GM23338 (cell line): ENCODE measurements at regions not wholly inside any gene's neighbourhood (a gene's known extent, or its start where the extent isn't known, plus 50 kb on each side); places are given as distances from the start of the nearest gene placed in this dataset.

ENCODE experiments used
- ATAC-seq: fragments of 200-7000 bp; cut with Tn5 transposase; 3 replicates; pipeline ENCODE4 v1.9.1; 2020
- DNase-seq: peaks from one replicate; pipeline ENCODE4 v3.0.0-alpha.2; 2015; ENCODE audit warnings: low spot score
- H2AFZ ChIP-seq: fragments of 200-600 bp; sonication (generic); 2 replicates; pipeline ENCODE4 v1.8.0; 2016; ENCODE audit warnings: antibody characterized with exemption, mild to moderate bottlenecking, moderate library complexity
- H3F3A ChIP-seq: fragments of 200-600 bp; sonication (generic); replicated peaks from 2 replicates; pipeline ENCODE4 v1.8.0; 2017; ENCODE audit warnings: antibody characterized with exemption, mixed run types, low read depth
- H3K27ac ChIP-seq: fragments of 200-600 bp; sonication (generic); 2 replicates; pipeline ENCODE4 v1.6.1; 2016; ENCODE audit warnings: low read depth
- H3K27me3 ChIP-seq: fragments of 200-600 bp; sonication (generic); 2 replicates; pipeline ENCODE4 v1.8.0; 2016; ENCODE audit warnings: mild to moderate bottlenecking, mixed run types, moderate library complexity; ENCODE audit not compliant: insufficient read depth
- H3K36me3 ChIP-seq: fragments of 200-600 bp; sonication (generic); 2 replicates; pipeline ENCODE4 v1.8.0; 2016; ENCODE audit warnings: mild to moderate bottlenecking; ENCODE audit not compliant: insufficient read depth
- H3K4me1 ChIP-seq: fragments of 200-600 bp; sonication (generic); 2 replicates; pipeline ENCODE4 v1.8.0; 2016; ENCODE audit warnings: mild to moderate bottlenecking, moderate library complexity; ENCODE audit not compliant: insufficient read depth
- H3K4me2 ChIP-seq: fragments of 200-600 bp; sonication (generic); 2 replicates; pipeline ENCODE4 v1.7.1; 2017; ENCODE audit warnings: mixed run types
- H3K4me3 ChIP-seq: fragments of 200-600 bp; sonication (generic); 2 replicates; pipeline ENCODE4 v1.6.1; 2016; ENCODE audit warnings: mixed run types
- H3K79me2 ChIP-seq: fragments of 200-600 bp; sonication (generic); replicated peaks from 2 replicates; pipeline ENCODE4 v1.8.0; 2017; ENCODE audit warnings: mild to moderate bottlenecking; ENCODE audit not compliant: insufficient read depth
- H3K9me2 ChIP-seq: fragments of 200-600 bp; sonication (generic); 2 replicates; pipeline ENCODE4 v1.8.0; 2017; ENCODE audit not compliant: insufficient read depth
- H4K20me1 ChIP-seq: fragments of 200-600 bp; sonication (generic); replicated peaks from 2 replicates; pipeline ENCODE4 v1.8.0; 2017; ENCODE audit warnings: mild to moderate bottlenecking; ENCODE audit not compliant: insufficient read depth
- H3K27ac Mint-ChIP-seq: 2 replicates; pipeline ENCODE4 v1.8.0; 2020; ENCODE audit warnings: inconsistent platforms, mild to moderate bottlenecking, moderate library complexity, mixed read lengths
- H3K27me3 Mint-ChIP-seq: 3 replicates; pipeline ENCODE4 v1.8.0; 2022; ENCODE audit warnings: low read depth, mild to moderate bottlenecking, moderate library complexity, mixed read lengths, inconsistent platforms; ENCODE audit not compliant: insufficient read depth, poor library complexity
- H3K36me3 Mint-ChIP-seq: 3 replicates; pipeline ENCODE4 v1.8.0; 2021; ENCODE audit warnings: low read depth, mild to moderate bottlenecking, inconsistent platforms, moderate library complexity, mixed read lengths
- H3K4me1 Mint-ChIP-seq: 3 replicates; pipeline ENCODE4 v1.8.0; 2020; ENCODE audit warnings: mild to moderate bottlenecking, inconsistent platforms, mixed read lengths
- H3K4me3 Mint-ChIP-seq: 3 replicates; pipeline ENCODE4 v1.8.0; 2021; ENCODE audit warnings: moderate library complexity, mild to moderate bottlenecking, inconsistent platforms, mixed read lengths
- H3K9me3 Mint-ChIP-seq: 3 replicates; pipeline ENCODE4 v1.8.0; 2020; ENCODE audit warnings: moderate library complexity, mild to moderate bottlenecking, inconsistent platforms, mixed read lengths
- ETS1 ChIP-seq: IDR thresholded peaks from 2 replicates; pipeline ENCODE4 v1.6.1; 2016; ENCODE audit warnings: antibody characterized with exemption
- EZH2phosphoT487 ChIP-seq: fragments of 200-600 bp; sonication (generic); IDR thresholded peaks from one replicate; pipeline ENCODE4 v1.8.1; 2018; ENCODE audit warnings: antibody characterized with exemption; ENCODE audit not compliant: unreplicated experiment
- NANOG ChIP-seq: IDR thresholded peaks from 2 replicates; pipeline ENCODE4 v1.6.1; 2016; ENCODE audit warnings: antibody characterized with exemption, borderline replicate concordance
- ZNF114 ChIP-seq: fragments of 250-450 bp; sonication (Bioruptor Pico); IDR thresholded peaks from 2 replicates; pipeline ENCODE4 v1.5.0; 2020; ENCODE audit warnings: mild to moderate bottlenecking, moderate library complexity
- TF ChIP-seq, protein P1 (sequence below): fragments of 250-450 bp; sonication (Bioruptor Pico); IDR thresholded peaks from 2 replicates; pipeline ENCODE4 v1.5.0; 2020; ENCODE audit warnings: mild to moderate bottlenecking, moderate library complexity
- TF ChIP-seq, protein P2 (sequence below), 2 experiments: fragments of 200-600 bp in 1 of 2; sonication (generic) in 1 of 2; conservative IDR thresholded peaks; 2 replicates each; pipeline versions ENCODE4 v1.5.1 to v1.6.1; 2016 to 2017; ENCODE audit warnings: antibody characterized with exemption in 2 of 2, low read depth in 2 of 2, mild to moderate bottlenecking in 2 of 2, moderate library complexity in 1 of 2

DNA sequence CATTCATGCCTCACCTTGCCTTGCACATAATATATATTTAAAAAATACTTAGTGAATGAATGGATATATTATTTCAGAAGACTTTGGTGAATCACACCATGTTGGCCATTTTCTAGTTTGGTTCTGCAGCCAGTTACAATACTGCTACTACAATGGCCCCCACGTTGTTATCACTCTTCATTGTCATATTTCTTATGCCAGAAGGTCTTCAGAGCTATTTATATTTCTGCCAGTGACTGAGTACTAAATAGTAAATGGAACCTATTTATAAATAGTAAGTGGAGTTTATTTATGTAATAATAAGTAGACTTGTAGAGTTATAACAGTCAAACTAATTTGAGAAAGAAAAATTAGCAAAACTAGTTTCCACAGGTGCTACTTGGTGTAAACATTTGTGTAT lies 516.6 kb upstream of the SYT4 start (continued):
- TF ChIP-seq, protein P1, sequence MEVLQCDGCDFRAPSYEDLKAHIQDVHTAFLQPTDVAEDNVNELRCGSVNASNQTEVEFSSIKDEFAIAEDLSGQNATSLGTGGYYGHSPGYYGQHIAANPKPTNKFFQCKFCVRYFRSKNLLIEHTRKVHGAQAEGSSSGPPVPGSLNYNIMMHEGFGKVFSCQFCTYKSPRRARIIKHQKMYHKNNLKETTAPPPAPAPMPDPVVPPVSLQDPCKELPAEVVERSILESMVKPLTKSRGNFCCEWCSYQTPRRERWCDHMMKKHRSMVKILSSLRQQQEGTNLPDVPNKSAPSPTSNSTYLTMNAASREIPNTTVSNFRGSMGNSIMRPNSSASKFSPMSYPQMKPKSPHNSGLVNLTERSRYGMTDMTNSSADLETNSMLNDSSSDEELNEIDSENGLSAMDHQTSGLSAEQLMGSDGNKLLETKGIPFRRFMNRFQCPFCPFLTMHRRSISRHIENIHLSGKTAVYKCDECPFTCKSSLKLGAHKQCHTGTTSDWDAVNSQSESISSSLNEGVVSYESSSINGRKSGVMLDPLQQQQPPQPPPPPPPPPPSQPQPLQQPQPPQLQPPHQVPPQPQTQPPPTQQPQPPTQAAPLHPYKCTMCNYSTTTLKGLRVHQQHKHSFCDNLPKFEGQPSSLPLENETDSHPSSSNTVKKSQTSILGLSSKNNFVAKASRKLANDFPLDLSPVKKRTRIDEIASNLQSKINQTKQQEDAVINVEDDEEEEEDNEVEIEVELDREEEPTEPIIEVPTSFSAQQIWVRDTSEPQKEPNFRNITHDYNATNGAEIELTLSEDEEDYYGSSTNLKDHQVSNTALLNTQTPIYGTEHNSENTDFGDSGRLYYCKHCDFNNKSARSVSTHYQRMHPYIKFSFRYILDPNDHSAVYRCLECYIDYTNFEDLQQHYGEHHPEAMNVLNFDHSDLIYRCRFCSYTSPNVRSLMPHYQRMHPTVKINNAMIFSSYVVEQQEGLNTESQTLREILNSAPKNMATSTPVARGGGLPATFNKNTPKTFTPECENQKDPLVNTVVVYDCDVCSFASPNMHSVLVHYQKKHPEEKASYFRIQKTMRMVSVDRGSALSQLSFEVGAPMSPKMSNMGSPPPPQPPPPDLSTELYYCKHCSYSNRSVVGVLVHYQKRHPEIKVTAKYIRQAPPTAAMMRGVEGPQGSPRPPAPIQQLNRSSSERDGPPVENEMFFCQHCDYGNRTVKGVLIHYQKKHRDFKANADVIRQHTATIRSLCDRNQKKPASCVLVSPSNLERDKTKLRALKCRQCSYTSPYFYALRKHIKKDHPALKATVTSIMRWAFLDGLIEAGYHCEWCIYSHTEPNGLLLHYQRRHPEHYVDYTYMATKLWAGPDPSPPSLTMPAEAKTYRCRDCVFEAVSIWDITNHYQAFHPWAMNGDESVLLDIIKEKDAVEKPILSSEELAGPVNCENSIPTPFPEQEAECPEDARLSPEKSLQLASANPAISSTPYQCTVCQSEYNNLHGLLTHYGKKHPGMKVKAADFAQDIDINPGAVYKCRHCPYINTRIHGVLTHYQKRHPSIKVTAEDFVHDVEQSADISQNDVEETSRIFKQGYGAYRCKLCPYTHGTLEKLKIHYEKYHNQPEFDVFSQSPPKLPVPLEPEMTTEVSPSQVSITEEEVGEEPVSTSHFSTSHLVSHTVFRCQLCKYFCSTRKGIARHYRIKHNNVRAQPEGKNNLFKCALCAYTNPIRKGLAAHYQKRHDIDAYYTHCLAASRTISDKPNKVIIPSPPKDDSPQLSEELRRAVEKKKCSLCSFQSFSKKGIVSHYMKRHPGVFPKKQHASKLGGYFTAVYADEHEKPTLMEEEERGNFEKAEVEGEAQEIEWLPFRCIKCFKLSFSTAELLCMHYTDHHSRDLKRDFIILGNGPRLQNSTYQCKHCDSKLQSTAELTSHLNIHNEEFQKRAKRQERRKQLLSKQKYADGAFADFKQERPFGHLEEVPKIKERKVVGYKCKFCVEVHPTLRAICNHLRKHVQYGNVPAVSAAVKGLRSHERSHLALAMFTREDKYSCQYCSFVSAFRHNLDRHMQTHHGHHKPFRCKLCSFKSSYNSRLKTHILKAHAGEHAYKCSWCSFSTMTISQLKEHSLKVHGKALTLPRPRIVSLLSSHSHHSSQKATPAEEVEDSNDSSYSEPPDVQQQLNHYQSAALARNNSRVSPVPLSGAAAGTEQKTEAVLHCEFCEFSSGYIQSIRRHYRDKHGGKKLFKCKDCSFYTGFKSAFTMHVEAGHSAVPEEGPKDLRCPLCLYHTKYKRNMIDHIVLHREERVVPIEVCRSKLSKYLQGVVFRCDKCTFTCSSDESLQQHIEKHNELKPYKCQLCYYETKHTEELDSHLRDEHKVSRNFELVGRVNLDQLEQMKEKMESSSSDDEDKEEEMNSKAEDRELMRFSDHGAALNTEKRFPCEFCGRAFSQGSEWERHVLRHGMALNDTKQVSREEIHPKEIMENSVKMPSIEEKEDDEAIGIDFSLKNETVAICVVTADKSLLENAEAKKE (CRISPR knock-in tag), result no peak

DNA sequence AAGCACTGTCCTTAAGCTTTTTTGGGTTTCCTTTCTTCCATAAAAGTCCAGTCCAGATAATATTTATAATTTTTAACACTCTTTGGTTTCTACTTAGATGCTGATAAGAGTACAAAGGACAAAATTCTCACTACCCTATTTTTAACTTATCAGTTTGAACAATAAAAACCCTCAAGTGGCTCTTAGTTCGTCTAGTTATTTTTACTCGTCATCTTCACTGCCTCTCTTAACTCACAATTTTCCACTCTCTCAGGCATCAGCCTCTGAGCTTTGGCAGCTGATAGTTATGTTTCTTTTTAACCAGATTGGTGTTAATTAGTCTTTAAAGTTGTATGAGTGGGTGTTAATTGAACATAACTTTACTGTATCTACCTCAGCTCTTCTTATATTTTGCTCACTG lies 517.1 kb upstream of the SYT4 start:
- Histone ChIP-seq H3K27ac (no peak overlapping the region), H4K20me1 (no peaks in the 10 kb centered on the region), H3K4me3 (no peak overlapping the region), H3K4me2 (no peak overlapping the region), H3K79me2 (no peaks in the 10 kb centered on the region), H3K27me3 (no peaks in the 10 kb centered on the region), H3K4me1 (no peaks in the 10 kb centered on the region), H2AFZ (no peak overlapping the region), H3K36me3 (no peaks in the 10 kb centered on the region), H3F3A (no peaks in the 10 kb centered on the region), H3K9me2 (no peaks in the 10 kb centered on the region)
- Mint-ChIP-seq H3K9me3 (no peaks in the 10 kb centered on the region; the same call in 2 of the 3 replicates), H3K4me3 (no peak overlapping the region), H3K4me1 (no peaks in the 10 kb centered on the region), H3K27ac (no peak overlapping the region), H3K36me3 (no peaks in the 10 kb centered on the region), H3K27me3 (no peaks in the 10 kb centered on the region)
- ATAC-seq (no peak), DNase-seq (no peak)
- TF ChIP-seq ZNF114 (no peak), NANOG (no peak)

DNA sequence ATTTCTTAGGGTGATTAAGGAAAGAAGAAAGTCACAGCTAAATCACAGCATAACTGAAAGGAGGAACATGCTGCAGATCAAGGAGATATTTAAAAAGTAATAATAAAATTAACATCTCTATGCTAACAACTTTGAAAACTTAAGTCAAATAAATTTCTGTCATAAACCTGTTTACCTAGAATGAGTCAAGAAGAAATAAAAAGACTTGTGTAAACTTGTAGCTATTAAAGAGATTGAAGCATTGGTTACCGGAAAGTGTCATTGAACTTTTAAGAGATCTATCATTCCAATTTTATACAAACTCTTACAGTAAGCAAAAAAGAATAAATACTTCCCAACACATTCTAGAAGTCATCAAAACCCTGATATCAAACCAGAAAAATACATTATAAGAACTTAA lies 520.1 kb upstream of the SYT4 start:
- Histone ChIP-seq H3K4me1 (no peaks in the 10 kb centered on the region), H3F3A (no peaks in the 10 kb centered on the region), H3K4me3 (no peak overlapping the region), H3K79me2 (no peaks in the 10 kb centered on the region), H3K27ac (no peak overlapping the region), H3K4me2 (no peak overlapping the region), H3K27me3 (no peaks in the 10 kb centered on the region), H3K36me3 (no peaks in the 10 kb centered on the region), H4K20me1 (no peaks in the 10 kb centered on the region), H2AFZ (no peak overlapping the region), H3K9me2 (no peaks in the 10 kb centered on the region)
- no peaks in the 10 kb centered on the region for H3K4me1 Mint-ChIP-seq
- no peak for DNase-seq
- no peak overlapping the region for H3K27ac Mint-ChIP-seq
- H3K36me3 Mint-ChIP-seq, result no peaks in the 10 kb centered on the region
- no peaks in the 10 kb centered on the region for H3K27me3 Mint-ChIP-seq
- no peak for ATAC-seq
- TF ChIP-seq, protein P2, sequence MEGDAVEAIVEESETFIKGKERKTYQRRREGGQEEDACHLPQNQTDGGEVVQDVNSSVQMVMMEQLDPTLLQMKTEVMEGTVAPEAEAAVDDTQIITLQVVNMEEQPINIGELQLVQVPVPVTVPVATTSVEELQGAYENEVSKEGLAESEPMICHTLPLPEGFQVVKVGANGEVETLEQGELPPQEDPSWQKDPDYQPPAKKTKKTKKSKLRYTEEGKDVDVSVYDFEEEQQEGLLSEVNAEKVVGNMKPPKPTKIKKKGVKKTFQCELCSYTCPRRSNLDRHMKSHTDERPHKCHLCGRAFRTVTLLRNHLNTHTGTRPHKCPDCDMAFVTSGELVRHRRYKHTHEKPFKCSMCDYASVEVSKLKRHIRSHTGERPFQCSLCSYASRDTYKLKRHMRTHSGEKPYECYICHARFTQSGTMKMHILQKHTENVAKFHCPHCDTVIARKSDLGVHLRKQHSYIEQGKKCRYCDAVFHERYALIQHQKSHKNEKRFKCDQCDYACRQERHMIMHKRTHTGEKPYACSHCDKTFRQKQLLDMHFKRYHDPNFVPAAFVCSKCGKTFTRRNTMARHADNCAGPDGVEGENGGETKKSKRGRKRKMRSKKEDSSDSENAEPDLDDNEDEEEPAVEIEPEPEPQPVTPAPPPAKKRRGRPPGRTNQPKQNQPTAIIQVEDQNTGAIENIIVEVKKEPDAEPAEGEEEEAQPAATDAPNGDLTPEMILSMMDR (conservative IDR thresholded peaks at IDR 0.05; ENCODE audit: low read depth in 2 of 2), result no peak
- no peak for TF ChIP-seq EZH2phosphoT487
- no peak for TF ChIP-seq ETS1
- no peak overlapping the region for H3K4me3 Mint-ChIP-seq
- H3K9me3 Mint-ChIP-seq, result no peaks in the 10 kb centered on the region; the same call in 2 of the 3 replicates
